Ishikawa (cell line): ENCODE measurements at regions not wholly inside any gene's neighbourhood (a gene's known extent, or its start where the extent isn't known, plus 50 kb on each side); places are given as distances from the start of the nearest gene placed in this dataset.

Experiments used
- CEBPB ChIP-seq: IDR thresholded peaks from 2 replicates; pipeline ENCODE4 v1.6.1; 2012
- CREB1 ChIP-seq: IDR thresholded peaks from 2 replicates; pipeline ENCODE4 v1.6.1; 2012; ENCODE audit warnings: low read depth
- EGR1 ChIP-seq: IDR thresholded peaks from 2 replicates; pipeline ENCODE4 v1.6.1; 2012
- EP300 ChIP-seq: IDR thresholded peaks from 2 replicates; pipeline ENCODE4 v1.6.1; 2012; ENCODE audit warnings: borderline replicate concordance
- FOXM1 ChIP-seq: IDR thresholded peaks from 2 replicates; pipeline ENCODE4 v1.6.1; 2012; ENCODE audit warnings: low read depth, borderline replicate concordance
- NFIC ChIP-seq: IDR thresholded peaks from 2 replicates; pipeline ENCODE4 v1.6.1; 2012
- RAD21 ChIP-seq: IDR thresholded peaks from 2 replicates; pipeline ENCODE4 v1.6.1; 2012; ENCODE audit warnings: low read depth
- TAF1 ChIP-seq: IDR thresholded peaks from 2 replicates; pipeline ENCODE4 v1.6.1; 2012; ENCODE audit warnings: low read depth, mild to moderate bottlenecking
- TCF12 ChIP-seq: IDR thresholded peaks from 2 replicates; pipeline ENCODE4 v1.6.1; 2012; ENCODE audit warnings: low read depth
- TEAD4 ChIP-seq: IDR thresholded peaks from 2 replicates; pipeline ENCODE4 v1.6.1; 2012
- YY1 ChIP-seq: IDR thresholded peaks from 2 replicates; pipeline ENCODE4 v1.6.1; 2012; ENCODE audit warnings: low read depth
- ZBTB7A ChIP-seq: IDR thresholded peaks from 2 replicates; pipeline ENCODE4 v1.6.1; 2012; ENCODE audit warnings: low read depth
- TF ChIP-seq, protein P1 (sequence below): IDR thresholded peaks from 2 replicates; pipeline ENCODE4 v1.6.1; 2012
- TF ChIP-seq, protein P2 (sequence below): IDR thresholded peaks from 2 replicates; pipeline ENCODE4 v1.6.1; 2012; ENCODE audit warnings: low read depth, mild to moderate bottlenecking
- TF ChIP-seq, protein P3 (sequence below): IDR thresholded peaks from 2 replicates; pipeline ENCODE4 v1.6.1; 2012

DNA sequence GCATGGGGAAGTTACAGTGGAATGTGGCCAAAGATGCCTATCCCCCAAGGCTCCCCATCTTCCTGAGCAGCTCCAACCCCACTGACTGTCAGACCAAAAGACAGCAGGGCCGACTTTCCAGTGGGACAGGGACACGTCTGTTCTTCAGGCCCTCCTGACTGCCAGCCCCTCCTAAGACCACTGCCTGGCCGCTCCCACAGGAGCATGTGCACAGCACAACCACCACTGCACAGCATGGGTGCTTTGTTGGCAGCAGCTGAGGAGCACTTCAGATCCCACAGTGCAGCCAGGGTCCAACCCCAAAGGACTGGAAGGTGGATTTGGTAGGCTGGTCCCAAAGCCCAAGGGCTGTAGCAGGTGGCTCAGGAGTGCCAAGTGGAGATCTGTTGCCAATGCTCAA, 648.3 kb upstream of the BRINP3 start:
- TF ChIP-seq EP300 = no peak
- TF ChIP-seq TAF1 = no peak
- no peak for TF ChIP-seq NFIC
- no peak for TF ChIP-seq TEAD4
- TF ChIP-seq TCF12 = no peak
- TF ChIP-seq, protein P1, sequence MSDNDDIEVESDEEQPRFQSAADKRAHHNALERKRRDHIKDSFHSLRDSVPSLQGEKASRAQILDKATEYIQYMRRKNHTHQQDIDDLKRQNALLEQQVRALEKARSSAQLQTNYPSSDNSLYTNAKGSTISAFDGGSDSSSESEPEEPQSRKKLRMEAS = no peak
- TF ChIP-seq FOXM1 = no peak
- no peak for TF ChIP-seq CREB1
- TF ChIP-seq, protein P2, sequence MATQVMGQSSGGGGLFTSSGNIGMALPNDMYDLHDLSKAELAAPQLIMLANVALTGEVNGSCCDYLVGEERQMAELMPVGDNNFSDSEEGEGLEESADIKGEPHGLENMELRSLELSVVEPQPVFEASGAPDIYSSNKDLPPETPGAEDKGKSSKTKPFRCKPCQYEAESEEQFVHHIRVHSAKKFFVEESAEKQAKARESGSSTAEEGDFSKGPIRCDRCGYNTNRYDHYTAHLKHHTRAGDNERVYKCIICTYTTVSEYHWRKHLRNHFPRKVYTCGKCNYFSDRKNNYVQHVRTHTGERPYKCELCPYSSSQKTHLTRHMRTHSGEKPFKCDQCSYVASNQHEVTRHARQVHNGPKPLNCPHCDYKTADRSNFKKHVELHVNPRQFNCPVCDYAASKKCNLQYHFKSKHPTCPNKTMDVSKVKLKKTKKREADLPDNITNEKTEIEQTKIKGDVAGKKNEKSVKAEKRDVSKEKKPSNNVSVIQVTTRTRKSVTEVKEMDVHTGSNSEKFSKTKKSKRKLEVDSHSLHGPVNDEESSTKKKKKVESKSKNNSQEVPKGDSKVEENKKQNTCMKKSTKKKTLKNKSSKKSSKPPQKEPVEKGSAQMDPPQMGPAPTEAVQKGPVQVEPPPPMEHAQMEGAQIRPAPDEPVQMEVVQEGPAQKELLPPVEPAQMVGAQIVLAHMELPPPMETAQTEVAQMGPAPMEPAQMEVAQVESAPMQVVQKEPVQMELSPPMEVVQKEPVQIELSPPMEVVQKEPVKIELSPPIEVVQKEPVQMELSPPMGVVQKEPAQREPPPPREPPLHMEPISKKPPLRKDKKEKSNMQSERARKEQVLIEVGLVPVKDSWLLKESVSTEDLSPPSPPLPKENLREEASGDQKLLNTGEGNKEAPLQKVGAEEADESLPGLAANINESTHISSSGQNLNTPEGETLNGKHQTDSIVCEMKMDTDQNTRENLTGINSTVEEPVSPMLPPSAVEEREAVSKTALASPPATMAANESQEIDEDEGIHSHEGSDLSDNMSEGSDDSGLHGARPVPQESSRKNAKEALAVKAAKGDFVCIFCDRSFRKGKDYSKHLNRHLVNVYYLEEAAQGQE = no peak
- no peak for TF ChIP-seq CEBPB
- TF ChIP-seq, protein P3, sequence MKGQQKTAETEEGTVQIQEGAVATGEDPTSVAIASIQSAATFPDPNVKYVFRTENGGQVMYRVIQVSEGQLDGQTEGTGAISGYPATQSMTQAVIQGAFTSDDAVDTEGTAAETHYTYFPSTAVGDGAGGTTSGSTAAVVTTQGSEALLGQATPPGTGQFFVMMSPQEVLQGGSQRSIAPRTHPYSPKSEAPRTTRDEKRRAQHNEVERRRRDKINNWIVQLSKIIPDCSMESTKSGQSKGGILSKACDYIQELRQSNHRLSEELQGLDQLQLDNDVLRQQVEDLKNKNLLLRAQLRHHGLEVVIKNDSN = no peak
- no peak for TF ChIP-seq YY1
- TF ChIP-seq EGR1 = no peak
- no peak for TF ChIP-seq RAD21

DNA sequence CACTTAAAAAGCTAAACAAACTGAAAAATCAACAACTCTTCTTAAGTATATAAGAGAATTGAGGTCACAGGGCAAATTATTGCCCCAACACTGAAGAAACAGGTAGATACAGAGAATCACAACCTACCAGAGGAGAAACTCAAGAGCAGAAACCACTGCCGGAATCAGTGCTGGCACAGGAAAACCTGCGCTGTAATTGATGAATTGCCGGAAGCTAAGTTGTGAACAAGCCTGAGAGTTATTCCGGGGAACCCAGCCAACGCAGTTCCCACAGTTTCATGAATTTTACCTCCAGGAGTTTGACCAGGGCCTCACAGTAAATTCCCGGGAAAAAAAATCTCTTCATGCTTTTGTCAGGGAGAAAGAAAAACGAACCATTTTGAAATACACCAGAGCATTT, 657.1 kb upstream of the BRINP3 start:
- TF ChIP-seq TAF1 = no peak
- TF ChIP-seq, protein P2 = no peak

DNA sequence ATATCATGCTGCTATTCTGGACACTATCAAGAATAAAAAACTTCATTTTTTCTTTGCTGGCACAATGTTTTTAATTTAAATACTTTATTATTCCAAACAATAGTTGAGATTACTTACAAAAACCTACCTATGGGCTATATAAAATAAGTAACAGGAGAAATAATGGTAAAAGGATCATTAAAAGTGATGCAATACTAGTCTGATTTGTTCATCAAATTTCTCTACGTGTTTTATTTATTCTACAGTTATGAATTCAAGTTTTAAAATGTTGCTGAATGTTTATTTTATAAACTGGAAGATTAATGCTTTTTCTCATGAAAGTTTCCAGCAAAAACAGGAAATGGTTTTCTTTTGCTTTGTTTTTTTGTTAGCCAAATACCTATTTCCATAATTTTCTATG, 662.4 kb upstream of the BRINP3 start:
- TF ChIP-seq TCF12 (no peak), TEAD4 (no peak), FOXM1 (no peak), NFIC (no peak), RAD21 (no peak), EP300 (no peak), ZBTB7A (no peak), EGR1 (no peak)
- TF ChIP-seq, protein P1 = no peak
- TF ChIP-seq, protein P2 = no peak
- TF ChIP-seq, protein P3 = no peak

DNA sequence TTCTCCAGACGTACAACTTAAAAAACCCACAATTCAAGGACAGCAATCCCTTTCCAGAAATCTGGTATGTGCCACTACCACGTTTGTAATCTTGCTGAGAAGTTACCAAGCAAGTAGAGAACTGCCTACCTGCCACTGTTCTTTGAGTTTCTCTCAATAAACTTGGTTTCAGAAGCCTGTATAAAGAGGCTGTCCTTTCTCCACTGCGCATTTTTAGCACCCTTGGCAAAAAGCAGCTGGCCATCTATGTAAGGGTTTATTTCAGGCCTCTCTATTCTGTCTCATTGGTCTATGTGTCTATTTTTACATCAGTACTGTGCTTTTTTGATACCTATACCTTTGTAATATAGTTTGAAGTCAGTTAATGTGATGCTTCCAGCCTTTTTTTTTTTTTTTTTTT, 665.1 kb upstream of the BRINP3 start:
- TF ChIP-seq RAD21 (no peak), CEBPB (no peak), TEAD4 (no peak), YY1 (no peak), ZBTB7A (no peak), TAF1 (no peak), EP300 (no peak), NFIC (no peak), TCF12 (no peak), FOXM1 (no peak), EGR1 (no peak), CREB1 (no peak)
- TF ChIP-seq, protein P3 = no peak
- TF ChIP-seq, protein P2 = no peak
- TF ChIP-seq, protein P1 = no peak
